ENCODE measurements at regions not wholly inside any gene's neighbourhood (a gene's known extent, or its start where the extent isn't known, plus 50 kb on each side); places are given as distances from the start of the nearest gene placed in this dataset.
A peak's percentile ranks its signal among the peaks of the same experiment; 100 is the strongest.
"Not testable (repeated sequence)": the region's sequence is repeated elsewhere in the genome, so short reads cannot be mapped to it uniquely, and the experiment has no call there.

DNA sequence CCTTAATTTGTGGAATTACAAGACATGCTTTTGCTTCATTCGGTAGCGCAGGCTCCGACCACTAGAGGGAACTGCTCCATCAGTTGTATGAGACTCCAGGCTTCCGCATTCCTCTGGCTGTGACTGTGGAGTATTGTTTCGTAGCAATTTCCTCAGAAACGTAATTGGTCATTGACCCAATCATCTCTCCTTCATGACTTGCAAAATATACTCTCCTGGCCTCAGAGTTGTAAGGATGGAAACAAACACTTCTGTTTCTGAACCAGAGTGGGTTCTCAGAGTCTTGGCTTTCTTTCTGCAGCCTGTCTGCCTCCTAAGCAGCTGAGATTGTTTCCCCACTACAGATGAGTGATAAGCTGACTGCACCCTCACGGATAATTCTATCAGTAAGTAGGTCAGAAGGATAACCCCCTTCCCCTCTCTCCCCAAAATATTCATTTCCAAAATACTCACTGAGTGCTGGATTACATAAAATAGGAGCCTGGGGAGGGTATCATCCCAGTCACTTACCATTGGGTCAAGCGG, 146.8 kb upstream of the ZC3H12C start:
- peak; percentile 25 for DNase-seq

DNA sequence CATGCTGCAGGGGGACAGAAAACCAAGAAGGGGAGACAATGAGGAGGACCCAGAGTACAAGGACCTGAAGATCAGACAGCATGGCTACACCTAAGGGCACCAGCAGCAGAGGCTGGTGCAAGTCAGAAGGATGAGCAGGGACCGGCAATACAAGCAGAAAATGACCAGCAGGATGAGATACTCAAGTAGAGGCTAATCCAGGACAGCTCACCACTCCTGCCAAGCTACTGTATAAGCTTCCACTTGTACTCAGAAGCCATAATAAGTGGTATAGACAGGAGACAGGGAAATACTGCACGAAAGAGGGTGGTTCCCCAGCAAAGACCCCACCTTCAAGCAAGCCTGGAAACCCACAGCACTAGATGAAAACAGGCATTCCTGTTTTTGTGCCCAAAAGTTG, 138.7 kb upstream of the ZC3H12C start:
- DNase-seq = no peak

DNA sequence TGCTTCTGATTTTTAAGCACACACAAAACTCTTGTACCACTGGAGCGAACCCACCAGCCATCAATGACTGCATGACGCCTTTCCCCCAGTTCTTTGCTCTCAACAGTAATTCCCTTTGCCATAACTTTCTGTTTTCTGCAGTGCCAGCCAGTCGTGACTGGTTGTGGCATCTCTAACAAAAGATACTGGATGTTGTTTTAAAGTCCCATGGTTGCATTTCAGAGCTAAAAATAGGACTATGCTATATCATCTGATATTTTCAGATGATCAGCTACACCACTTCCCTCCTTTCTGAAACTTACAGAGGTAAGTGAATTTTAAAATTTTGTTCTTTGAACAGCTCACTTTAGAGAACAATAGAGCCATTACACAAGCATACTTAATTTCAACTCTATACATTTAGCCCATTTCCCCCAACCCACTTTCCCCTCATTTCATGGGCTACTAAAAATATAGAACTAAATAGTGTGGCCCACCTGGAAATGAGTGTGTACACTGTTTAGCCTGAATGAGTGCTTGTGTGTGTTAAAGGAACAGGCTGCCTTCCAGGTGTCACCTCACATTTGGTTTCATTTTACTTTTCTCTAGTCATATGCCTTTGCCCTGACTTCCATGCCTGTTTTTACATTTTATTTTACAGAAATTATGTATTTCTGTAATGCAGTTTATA, 136.9 kb upstream of the ZC3H12C start:
- no peak for DNase-seq

DNA sequence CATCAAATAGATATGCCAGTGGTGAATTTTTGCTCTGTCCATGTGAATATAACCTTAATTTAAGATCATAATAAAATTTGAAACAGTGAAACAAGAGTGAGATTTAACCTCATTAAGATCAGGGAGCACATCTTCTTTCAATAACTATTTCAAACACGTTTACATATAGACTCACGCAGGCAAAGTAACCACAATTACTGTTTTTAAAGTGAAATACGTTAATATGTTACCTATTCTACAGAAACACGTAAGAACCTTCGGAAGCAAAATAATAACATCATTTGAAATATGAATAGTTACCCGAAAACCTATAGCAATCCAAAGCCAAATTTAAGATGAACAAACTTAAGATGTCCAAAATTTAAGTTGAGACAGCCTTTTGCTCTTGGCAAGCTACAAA, 136.2 kb upstream of the ZC3H12C start:
- DNase-seq = no peak

DNA sequence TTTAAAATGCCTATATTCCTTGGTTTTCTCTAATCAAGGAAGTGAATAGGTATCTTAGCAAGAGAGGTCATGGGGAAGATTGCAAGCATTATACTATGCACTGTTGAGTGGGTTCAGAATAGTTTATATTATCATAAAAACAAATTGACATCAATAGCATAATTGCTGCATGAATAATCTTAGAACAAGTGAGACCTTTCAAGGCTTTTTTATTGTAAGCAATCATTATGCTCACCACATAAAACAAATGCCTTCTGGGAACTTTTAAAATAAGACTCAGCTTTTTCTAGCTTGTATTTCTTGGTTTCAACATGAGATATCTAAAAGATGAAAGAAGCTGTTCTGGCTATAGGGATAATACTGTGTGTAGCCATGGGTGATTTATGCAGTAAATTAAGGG, 135.6 kb upstream of the ZC3H12C start:
- DNase-seq = no peak

DNA sequence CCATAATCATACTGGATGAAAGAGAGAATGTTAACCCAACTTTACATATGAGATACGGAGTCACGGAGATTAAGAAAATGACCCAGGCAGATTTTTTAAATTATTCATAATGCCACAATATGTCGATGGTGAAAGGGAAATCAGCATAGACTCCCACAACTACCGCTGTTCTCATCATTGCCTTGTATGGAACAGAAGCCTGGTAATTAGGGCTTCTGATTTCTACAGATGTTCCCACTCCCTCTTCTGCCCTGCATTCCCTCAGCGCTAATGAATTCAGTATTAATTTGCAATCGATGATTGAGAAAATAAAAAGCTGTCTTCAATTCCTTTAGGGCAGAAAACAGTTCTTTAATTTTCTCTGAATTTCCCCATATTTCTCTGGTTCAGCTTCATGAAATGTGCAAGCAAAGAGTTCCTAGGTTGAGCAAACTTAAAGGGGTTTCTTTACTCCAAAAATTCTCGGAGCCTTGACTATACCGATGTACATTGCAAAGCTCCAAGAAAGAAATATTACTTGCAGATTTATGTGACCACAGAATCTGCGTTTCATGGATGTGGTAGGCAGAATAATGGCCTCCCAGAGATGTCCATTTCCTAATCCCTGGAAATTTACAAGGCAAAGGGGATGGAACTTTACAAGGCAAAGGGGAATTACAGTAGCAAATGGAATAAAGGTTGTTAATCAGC, 134.9 kb upstream of the ZC3H12C start:
- DNase-seq = no peak

DNA sequence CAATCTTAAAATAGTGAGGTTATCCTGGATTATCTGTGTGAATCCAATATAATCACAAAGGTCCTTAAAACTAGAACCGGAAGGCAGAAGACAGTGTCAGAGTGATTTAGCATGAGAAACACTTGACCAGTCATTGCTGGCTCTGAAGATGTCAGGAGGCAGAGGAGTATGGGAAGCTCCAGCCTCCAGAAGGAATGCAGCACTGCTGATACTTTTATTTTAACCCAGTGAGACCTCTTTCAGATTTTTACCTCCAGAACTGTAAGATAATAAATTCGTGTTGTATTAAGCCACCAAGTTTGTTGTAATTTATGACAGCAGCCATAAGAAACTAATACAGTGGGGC, 134.4 kb upstream of the ZC3H12C start:
- no peak for DNase-seq

DNA sequence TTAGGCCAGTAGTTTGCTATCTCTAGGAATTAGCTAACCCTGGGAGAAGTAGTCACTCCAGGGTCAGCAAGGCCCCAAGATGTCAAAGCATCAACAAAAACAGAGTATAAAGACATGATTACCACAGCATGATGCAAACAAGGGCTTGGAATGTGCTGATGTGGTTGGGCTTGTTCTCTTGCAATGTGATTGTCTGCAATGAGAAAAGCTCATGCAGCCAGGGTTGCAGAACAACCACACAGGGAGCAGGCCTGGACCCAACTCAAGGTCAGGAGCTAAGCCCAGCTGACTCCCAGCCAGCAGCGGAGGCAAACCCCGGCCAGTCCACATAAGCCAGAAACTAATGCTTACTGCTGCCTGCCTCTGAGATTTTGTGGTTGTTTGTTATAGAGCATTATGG, 132.4 kb upstream of the ZC3H12C start:
- DNase-seq = no peak

DNA sequence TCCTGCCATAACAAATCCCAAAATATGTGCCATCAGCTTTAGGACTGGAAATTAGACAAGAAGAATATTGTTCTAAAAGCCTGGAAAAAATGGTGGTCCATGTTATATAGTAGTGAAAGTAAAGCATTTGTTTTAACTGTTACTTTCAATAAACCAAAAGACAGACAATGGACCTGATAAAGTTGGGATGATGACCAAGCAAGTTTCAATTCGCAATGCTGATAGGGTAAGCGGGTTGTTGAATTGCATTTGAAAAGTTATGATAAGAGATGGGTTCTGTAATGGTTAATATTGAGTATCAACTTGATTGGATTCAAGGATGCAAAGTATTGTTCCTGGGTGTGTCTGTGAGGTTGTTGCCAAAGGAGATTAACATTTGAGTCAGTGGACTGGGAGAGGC, 131.9 kb upstream of the ZC3H12C start:
- no peak for DNase-seq

DNA sequence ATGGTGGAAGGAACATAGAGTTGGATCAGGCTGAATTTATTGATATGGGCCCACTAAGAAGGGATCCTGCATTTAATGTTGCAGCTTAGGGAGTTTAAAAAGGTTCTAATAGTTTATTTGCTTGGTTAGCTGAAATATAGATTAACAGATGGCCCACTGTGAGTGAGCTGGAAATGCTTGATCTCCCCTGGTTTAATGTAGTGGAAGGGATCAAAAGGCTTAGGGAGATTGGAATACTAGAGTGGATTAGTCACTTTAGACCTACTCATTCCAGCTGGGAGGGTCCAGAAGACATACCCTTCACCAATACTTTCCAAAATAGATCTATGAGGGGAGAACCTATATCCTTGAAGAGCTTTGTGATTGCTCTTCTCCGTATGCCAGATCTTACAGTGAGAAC, 130.1 kb upstream of the ZC3H12C start:
- no peak for DNase-seq

DNA sequence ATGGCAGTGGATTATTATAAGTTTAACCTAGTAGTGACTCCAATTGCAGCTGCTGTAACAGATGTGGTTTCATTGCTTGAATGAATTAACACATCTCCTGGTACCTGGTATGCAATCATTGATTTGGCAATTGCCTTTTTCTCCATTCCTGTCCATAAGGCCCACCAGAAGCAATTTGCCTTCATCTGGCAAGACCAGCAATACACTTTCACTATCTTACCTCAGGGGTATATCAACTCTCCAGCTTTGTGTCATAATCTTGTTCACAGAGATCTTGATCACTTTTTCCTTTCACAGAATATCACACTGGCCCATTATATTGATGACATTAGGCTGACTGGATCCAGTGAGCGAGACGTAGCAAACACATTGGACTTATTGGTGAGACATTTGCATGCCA, 128.7 kb upstream of the ZC3H12C start:
- no peak for DNase-seq

DNA sequence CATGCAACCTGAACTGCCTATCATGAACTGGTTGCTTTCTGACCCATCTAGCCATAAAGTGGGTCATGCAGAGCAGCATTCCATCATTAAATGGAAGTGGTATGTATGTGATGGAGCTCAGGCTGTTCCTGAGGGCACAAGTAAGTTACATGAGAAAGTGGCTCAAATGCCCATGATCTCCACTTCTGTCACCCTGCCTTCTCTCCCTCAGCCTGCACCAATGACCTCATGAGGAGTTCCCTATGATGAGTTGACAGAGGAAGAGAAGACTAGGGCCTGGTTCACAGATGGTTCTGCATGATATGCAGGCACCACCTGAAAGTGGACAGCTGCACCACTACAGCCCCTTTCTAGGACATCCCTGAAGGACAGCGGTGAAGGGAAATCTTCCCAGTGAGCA, 127.7 kb upstream of the ZC3H12C start:
- DNase-seq = not testable (repeated sequence)

DNA sequence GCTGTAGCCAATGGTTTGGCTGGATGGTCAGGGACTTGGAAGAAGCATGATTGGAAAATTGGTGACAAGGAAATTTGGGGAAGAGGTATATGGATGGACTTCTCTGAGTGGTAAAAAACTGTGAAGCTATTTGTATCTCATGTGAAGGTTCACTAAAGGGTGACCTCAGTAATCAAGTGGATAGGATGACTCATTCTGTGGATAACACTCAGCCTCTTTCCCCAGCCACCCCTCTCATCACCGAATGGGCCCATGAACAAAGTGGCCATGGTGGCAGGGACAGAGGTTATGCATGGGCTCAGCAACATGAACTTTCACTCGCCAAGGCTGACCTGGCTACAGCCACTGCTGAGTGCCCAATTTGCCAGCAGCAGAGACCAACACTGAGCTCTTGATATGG, 127.3 kb upstream of the ZC3H12C start:
- DNase-seq = not testable (repeated sequence)

DNA sequence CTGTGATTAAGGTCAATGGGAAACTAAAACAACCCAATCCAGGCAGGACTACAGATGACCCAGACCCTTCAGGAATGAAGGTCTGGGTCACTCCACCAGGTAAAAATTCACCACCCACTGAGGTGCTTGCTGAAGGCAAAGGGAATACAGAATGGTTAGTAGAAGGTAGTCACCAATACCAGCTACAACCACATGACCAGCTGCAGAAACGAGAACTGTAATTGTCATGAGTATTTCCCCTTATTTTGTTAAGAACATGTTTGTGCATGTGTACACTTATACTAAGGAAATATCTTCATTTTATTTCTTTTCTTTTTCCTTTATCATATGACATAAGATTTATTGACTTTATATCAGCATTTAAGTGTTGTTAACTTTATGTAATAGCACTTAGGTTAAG, 126.1 kb upstream of the ZC3H12C start:
- DNase-seq = not testable (repeated sequence)

DNA sequence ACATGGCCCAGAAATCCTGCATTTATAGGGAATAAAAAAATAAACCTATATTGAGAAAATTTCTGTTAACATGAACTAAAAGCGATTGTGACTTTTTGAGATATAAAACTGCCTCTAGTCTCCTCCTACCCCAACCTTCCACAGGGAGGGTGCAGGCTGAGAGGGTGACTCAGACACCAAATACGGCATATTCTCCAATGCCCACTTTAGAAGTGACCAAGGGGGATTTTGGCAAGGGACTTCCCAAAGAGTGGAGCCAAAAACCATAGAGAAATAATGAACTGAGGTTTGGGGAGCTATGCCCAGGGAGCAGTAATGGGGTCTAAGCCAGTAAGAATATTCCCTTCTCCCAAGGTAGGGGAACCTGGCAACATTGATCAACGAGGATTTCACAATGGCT, 124.9 kb upstream of the ZC3H12C start:
- no peak for DNase-seq

DNA sequence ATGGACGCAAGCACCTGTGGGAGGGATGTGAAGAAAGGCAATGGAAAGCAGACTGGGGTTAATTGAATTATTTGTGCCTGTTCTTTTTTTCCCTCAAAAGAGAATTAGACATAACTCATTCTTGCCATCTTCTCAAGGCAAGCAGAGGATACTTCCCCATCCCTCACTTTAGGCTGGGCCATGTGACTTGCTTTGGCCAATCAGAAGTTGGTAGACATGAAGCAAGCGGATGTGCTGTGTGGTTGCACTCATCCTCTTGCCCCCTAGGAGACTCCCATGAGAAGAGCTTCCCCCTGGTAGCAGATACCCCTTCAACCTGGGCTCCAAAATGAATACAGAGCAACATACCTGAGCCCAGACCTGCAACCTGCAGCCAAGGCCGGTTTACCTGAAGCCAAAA, 124.4 kb upstream of the ZC3H12C start:
- no peak for DNase-seq

DNA sequence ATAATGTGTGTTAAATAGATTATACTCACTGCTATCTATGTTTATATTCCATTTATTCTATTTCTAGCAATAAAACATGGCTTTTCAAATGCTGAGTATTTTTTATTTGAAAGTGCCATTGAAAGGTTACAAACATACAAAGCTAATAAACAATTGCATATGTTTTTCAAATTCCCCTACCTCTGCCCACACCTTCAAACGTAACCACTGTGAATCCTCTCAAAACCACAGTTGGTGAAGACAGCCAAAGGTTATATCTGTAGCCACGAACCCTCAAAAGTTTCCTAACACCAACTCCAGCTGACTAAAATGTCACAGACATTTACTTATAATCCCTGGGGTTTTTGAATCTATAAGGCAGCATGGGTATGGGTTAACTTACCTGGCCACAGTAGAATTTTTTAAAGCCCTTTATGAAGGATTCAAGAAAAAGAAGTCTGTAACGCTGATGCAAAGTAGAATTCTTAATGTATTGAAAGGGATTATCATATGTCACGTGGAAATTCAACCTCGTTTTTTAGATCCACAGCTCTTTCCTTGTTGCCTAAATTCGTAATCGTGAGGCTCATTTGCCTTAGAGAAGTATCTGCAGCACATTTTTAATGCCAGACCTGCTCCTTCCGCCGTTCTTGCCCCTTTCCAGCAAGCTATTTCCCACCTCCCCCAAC, 122.5 kb upstream of the ZC3H12C start:
- DNase-seq = no peak

DNA sequence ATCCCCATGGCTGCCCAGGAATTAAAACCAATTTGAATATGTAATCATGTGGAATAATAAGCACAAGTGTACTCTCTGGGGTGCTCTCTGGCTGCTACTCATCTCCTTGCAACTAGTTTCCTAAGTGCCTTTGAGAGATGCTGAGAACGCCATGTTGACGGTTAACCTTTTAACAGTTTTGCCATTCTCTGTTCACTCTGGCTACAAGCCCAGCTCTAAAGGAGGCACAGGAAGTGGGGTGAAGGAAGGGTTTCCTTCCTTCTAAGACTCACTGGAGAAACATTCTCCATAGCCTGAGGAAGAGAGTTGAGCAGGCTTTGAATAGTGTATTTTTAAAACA, 122.0 kb upstream of the ZC3H12C start:
- DNase-seq = peak; percentile 47

DNA sequence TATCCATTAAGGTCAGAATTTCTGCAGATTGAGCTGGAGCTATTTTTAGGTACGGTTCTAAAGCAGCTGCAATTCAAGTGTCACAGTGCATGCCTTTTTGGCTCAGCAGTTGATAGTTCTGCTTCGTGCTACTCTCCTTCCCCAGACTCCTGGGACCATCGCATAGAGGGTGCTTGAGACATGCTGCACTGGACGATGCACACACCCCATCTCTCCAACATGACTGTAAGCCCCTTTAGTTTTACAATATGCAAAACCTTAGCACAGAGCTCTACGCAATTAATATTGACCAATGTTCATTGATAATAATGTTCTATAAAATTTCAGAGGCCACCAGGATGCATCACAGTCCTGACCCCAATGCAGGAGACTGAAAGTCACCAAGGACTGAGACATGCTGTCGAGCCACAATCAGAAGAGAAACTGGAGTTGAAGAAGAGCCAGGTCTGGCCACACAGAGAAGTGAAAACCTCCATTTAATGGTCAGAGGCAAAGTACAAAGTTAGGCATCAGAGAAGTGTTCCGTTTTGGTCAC, 120.9 kb upstream of the ZC3H12C start:
- no peak for DNase-seq

DNA sequence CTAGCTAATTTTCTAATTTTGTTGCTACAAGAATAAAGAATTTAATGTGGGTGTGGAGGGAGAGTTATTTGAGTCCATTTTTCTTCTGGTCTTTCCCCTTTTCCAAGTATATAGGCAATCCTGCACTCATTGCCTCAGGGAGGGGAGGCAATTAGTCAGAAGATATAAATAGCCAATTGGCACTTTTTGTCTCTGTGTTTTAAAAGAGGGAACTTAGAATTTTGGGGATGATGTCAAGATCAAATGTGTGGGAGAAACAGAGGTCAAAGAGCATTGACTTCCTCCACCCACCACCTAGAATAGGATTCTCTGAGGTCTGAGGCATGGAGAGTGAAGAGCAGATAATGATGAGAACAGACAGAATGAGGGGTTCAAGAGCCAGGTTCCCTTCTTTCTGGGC, 120.3 kb upstream of the ZC3H12C start:
- no peak for DNase-seq

DNA sequence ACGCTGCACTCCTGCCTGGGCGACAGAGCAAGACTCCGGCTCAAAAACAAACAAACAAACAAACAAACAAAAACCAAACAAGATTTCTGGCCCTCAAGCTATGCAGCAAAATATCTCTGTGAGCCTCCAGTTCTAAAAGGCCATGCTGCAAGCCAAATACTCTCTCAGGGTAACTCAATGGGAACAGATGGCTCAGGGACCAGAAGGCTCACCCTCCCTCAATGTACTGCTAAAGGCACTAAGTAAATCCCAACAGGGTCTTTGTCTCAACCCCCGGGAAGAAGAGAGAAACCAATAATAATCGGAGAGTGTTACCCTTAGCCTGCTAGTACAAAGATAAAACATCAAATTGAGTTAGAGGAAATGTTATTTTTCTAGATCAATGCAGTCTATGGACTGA, 119.7 kb upstream of the ZC3H12C start:
- DNase-seq = no peak

DNA sequence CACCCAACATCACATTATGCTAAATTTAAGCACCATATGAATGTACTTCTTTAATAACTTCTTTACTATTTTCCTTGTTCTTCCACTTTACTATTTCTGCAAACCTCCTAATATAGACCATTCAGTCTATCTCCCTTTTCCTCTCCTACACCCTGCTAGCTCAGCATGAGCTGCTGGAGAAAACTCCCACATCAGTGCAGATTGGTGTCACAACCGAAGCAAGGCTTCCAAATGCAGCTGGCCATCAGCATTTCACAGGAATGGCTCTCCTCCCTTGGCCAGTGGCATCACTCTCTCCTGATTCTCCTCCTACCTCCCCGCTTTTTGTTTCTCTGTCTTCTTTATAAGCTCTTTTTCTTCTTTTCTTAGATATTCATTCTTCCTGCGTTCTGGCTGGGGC, 118.7 kb upstream of the ZC3H12C start:
- DNase-seq = no peak

DNA sequence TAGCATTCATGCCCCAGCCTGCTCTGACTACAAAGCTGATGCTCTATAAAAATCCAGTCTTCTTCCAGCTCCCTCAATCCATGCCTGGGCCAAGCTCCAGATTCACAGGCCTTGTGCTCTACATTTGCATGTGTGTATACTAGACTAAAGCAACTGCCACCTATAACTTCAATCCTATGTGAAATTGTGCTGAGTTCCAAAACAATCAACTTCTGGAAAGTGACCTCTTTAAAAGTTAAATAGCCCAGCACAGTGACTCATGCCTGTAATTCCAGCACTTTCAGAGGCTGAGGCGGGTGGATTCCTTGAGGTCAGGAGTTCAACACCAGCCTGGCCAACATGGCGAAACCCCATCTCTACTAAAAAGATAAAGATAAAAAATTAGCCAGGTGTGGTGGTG, 114.3 kb upstream of the ZC3H12C start:
- DNase-seq = no peak

DNA sequence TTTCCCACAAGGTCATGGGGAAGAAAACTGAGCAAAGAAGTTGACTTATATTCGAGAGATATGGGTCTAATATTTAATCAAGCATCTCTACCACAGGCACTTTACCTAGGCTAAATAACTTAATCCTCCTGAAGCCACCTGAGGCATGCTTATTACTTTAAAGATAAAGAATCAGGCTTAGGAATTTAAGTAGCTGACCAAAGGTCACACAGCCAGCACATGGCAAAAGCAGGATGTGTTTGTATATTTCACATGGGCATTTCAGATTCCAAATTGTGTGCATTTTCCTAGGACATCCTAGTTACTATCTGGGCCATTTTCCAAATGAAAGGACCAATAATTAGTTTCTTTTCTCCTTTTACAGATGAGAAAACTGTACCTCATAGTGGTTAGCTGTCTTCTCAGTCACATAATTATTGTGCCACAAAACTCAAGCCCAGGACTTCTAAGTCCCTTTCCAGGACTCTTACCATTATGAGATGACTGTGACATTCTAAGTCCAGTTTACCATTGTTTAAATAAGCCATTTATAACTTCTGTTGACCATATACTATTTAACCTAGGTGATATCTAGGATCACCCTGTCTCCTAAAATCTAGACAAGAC, 112.1 kb upstream of the ZC3H12C start:
- DNase-seq = no peak
